ENCODE measurements at regions not wholly inside any gene's neighbourhood (a gene's known extent, or its start where the extent isn't known, plus 50 kb on each side); places are given as distances from the start of the nearest gene placed in this dataset.

- Histone ChIP-seq H3K4me1 (replicated peaks in 1 of 2) (no peaks in the 10 kb centered on the region), H3K36me3 (replicated peaks in 1 of 2) (no peaks in the 10 kb centered on the region), H3K27ac (no peak overlapping the region), H3K4me3 (no peak overlapping the region), H3K27me3 (no peaks in the 10 kb centered on the region), H3K9me3 (replicated peaks in 1 of 3) (no peaks in the 10 kb centered on the region)
- intact Hi-C loops (cut with DNase I), result no loop called here
- TF ChIP-seq POLR2A (IDR thresholded peaks at IDR 0.05) (no peak), CTCF (IDR thresholded peaks at IDR 0.05) (no peak)
- no peak for DNase-seq
- WGBS, 4 donors, result 78 to 85% (median 80%) methylated on average over 12 of the region's 12 CpGs
Measured at GRCh38 chr11:33630936-33631748, 69.5 kb downstream of the C11orf91 start.

GRCh38 chr11:33624083-33624482, 76.5 kb downstream of the C11orf91 start:
- intact Hi-C loops (cut with DNase I), result no loop called here

GRCh38 chr11:33622806-33623205, 77.8 kb downstream of the C11orf91 start:
- Histone ChIP-seq H3K27ac (no peak overlapping the region), H3K36me3 (replicated peaks in 1 of 2) (no peaks in the 10 kb centered on the region), H3K9me3 (replicated peaks in 1 of 3) (no peaks in the 10 kb centered on the region), H3K27me3 (no peaks in the 10 kb centered on the region), H3K4me1 (replicated peaks in 1 of 2) (no peaks in the 10 kb centered on the region), H3K4me3 (no peak overlapping the region)
- no peak for TF ChIP-seq POLR2A (IDR thresholded peaks at IDR 0.05)
- no peak for TF ChIP-seq CTCF (IDR thresholded peaks at IDR 0.05)
- 64 to 84% (median 75%) methylated on average over 6 of the region's 6 CpGs for WGBS, 4 donors
- intact Hi-C loops (cut with DNase I), result no loop called here
- DNase-seq, result no peak

More at GRCh38 chr11:33624083-33624482, 76.5 kb downstream of the C11orf91 start:
- no peaks in the 10 kb centered on the region for H3K4me1 ChIP-seq (replicated peaks in 1 of 2)
- H3K36me3 ChIP-seq (replicated peaks in 1 of 2), result no peaks in the 10 kb centered on the region
- no peaks in the 10 kb centered on the region for H3K27me3 ChIP-seq
- DNase-seq, result peak in 5 of 7 donors; percentile 10 to 54 (median 32)
- H3K27ac ChIP-seq, result no peak overlapping the region
- TF ChIP-seq CTCF (IDR thresholded peaks at IDR 0.05) (no peak), POLR2A (IDR thresholded peaks at IDR 0.05) (no peak)
- H3K4me3 ChIP-seq, result no peak overlapping the region
- H3K9me3 ChIP-seq (replicated peaks in 1 of 3), result no peaks in the 10 kb centered on the region

- no peak overlapping the region for H3K4me3 ChIP-seq
- H3K27ac ChIP-seq, result no peak overlapping the region
- no peak for TF ChIP-seq POLR2A (IDR thresholded peaks at IDR 0.05)
- TF ChIP-seq CTCF (IDR thresholded peaks at IDR 0.05), result no peak
- no peaks in the 10 kb centered on the region for H3K36me3 ChIP-seq (replicated peaks in 1 of 2)
- intact Hi-C loops (cut with DNase I), result no loop called here
- no peaks in the 10 kb centered on the region for H3K4me1 ChIP-seq (replicated peaks in 1 of 2)
- H3K9me3 ChIP-seq (replicated peaks in 1 of 3), result no peaks in the 10 kb centered on the region
- whole genome bisulfite sequencing, 4 donors, result 56 to 68% (median 65%) methylated on average over 7 of the region's 7 CpGs
- DNase-seq, result peak in 1 of 7 donors; percentile 17
- H3K27me3 ChIP-seq, result no peaks in the 10 kb centered on the region
Measured at GRCh38 chr11:33622186-33622585, 78.4 kb downstream of the C11orf91 start.

All from adrenal gland (tissue), 9 donors.